Heart left ventricle (tissue), 16 donors: ENCODE measurements at regions not wholly inside any gene's neighbourhood (a gene's known extent, or its start where the extent isn't known, plus 50 kb on each side); places are given as distances from the start of the nearest gene placed in this dataset.

Experiments
- ATAC-seq, 4 donors: fragments of 200-7000 bp; cut with Tn5 transposase; one replicate each; pipeline ENCODE4 v1.9.1; 2020 to 2022; ENCODE audit warnings: moderate library complexity in 4 of 4, mild to moderate bottlenecking in 3 of 4, moderate number of reproducible peaks in 1 of 4
- DNase-seq, 5 donors: peaks; one replicate each; pipeline ENCODE4 v3.0.0-alpha.2; 2020
- H3K27ac ChIP-seq, 12 donors: fragments of 200-600 bp; sonication (generic) in 4 of 12; one replicate each; pipeline versions ENCODE4 v1.5.0 to v1.8.0; 2016 to 2022; ENCODE audit warnings: mild to moderate bottlenecking in 2 of 12
- H3K27me3 ChIP-seq, 9 donors: fragments of 200-600 bp; sonication (generic) in 2 of 9; one replicate each; pipeline versions ENCODE4 v1.5.1 to v1.8.0; 2016 to 2022; ENCODE audit warnings: mild to moderate bottlenecking in 3 of 9
- H3K36me3 ChIP-seq, 9 donors: fragments of 200-600 bp; sonication (generic) in 2 of 9; one replicate each; pipeline versions ENCODE4 v1.5.0 to v1.8.0; 2018 to 2022; ENCODE audit warnings: mild to moderate bottlenecking in 2 of 9
- H3K4me1 ChIP-seq, 12 donors: fragments of 200-600 bp; sonication (generic) in 4 of 12; one replicate each; pipeline versions ENCODE4 v1.5.0 to v1.8.0; 2016 to 2022; ENCODE audit warnings: mild to moderate bottlenecking in 3 of 12
- H3K4me3 ChIP-seq, 12 donors: fragments of 200-600 bp; sonication (generic) in 4 of 12; one replicate each; pipeline versions ENCODE4 v1.5.0 to v1.8.0; 2017 to 2022; ENCODE audit warnings: mild to moderate bottlenecking in 9 of 12, moderate library complexity in 4 of 12
- H3K9me3 ChIP-seq, 12 donors: fragments of 200-600 bp; sonication (generic) in 4 of 12; one replicate each; pipeline versions ENCODE4 v1.5.0 to v1.8.0; 2016 to 2022; ENCODE audit warnings: mild to moderate bottlenecking in 1 of 12
- POLR2A ChIP-seq, 2 donors: fragments of 450-650 bp; IDR thresholded peaks; one replicate each; pipeline ENCODE4 v1.6.1; 2017; ENCODE audit warnings: antibody characterized with exemption in 2 of 2, mild to moderate bottlenecking in 2 of 2, moderate library complexity in 2 of 2
- WGBS, 4 donors: extraction: QIAGEN DNeasy Blood & Tissue Kit in 2 of 4; methylation state at CpG; one replicate each; pipeline versions ENCODE4 v1.1.5 to v1.1.7; 2013 to 2018; 5-methylcytosine and 5-hydroxymethylcytosine counted together
- intact Hi-C, 10 donors: fragments of 100-400 bp; cut with DNase I; formaldehyde crosslinking; loops; one replicate each; pipeline versions ENCODE4 v1.11.1 to v1.14.2; 2022
- TF ChIP-seq, protein P1 (sequence below), 12 donors: fragments of 200-600 bp; sonication (generic) in 4 of 12; IDR thresholded peaks; one replicate each; pipeline versions ENCODE4 v1.5.0 to v1.8.0; 2018 to 2022; ENCODE audit warnings: antibody characterized with exemption in 12 of 12, mild to moderate bottlenecking in 5 of 12
- donor health status: ischemic (EF 13 %, LVEDD 7.1; RV severe dilation, severe dysfunction).
- donor health status: healthy with polysubstance abuse.
- donor health status: DM: no; HTN: yes; CAD: no.
- donor health status: DM: no; HTN: no; CAD: no.
- donor health status: ischemic (EF 25% LVEDD 6.9; RV normal size, moderate dysfunction).
- donor health status: ischemic (EF 25% LVEDD 5.7; RV mildly dilated, moderate dysfunction).
- donor health status: healthy.
- donor health status: DM: yes; HTN: yes; CAD: no.
- donor health status: ischemic (EF 35%, LVEDD 5.7; RV mildly dilated, moderate dysfunction).
- donor health status: nonischemic (EF 11% LVEDD 7.7; RV severe dilation, severe dysfunction).
- donor health status: DM: yes; HTN: yes; CAD: no.
- donor health status: PGD.
- donor health status: ischemic (EF 29% LVEDD 5.4; RV normal size, mild dysfunction).
- donor health status: nonischemic (EF 23%, LVEDD 6.1; RV moderate dilation, normal function).

DNA sequence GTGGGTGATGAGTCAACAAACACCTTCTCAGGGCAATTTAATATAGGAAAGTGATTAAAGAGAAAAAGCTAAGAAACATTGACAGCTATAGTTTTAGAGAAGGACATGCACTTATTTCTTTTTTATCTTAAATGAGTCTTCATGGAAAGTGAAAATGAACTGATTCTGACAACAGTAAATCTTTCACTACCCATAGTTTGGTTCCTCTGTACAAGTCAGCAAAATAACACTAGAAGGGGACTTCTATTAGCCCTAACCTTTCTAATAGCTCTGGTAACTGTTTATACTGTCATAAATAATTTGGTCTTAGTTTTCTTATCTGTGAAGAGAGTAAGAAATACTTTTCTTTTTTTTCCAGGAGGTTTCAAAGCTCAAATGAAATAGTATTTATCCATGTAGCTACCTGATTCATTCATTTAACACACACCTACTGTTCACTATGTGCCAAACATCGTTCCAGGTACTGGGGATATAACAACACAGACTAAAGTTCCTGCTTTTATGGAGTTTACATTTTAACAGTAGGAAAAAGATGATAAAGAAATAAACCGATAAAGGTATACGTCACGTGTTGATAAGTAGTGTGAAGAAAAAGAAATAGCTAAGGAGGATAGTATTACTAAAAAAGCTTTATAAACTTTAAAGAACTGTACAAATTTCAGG is 148.2 kb downstream of the PCSK1 start:
- DNase-seq (no peak), ATAC-seq (no peak)
- TF ChIP-seq, protein P1, sequence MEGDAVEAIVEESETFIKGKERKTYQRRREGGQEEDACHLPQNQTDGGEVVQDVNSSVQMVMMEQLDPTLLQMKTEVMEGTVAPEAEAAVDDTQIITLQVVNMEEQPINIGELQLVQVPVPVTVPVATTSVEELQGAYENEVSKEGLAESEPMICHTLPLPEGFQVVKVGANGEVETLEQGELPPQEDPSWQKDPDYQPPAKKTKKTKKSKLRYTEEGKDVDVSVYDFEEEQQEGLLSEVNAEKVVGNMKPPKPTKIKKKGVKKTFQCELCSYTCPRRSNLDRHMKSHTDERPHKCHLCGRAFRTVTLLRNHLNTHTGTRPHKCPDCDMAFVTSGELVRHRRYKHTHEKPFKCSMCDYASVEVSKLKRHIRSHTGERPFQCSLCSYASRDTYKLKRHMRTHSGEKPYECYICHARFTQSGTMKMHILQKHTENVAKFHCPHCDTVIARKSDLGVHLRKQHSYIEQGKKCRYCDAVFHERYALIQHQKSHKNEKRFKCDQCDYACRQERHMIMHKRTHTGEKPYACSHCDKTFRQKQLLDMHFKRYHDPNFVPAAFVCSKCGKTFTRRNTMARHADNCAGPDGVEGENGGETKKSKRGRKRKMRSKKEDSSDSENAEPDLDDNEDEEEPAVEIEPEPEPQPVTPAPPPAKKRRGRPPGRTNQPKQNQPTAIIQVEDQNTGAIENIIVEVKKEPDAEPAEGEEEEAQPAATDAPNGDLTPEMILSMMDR (IDR thresholded peaks at IDR 0.05), result no peak
- TF ChIP-seq POLR2A (IDR thresholded peaks at IDR 0.05), result no peak
- Histone ChIP-seq H3K4me3 (no peak overlapping the region), H3K4me1 (peaks cover 0 to 8% (median 0%) of the 10 kb centered on the region in 12 donors), H3K36me3 (no peaks in the 10 kb centered on the region), H3K9me3 (peaks cover 0 to 6% (median 0%) of the 10 kb centered on the region in 12 donors), H3K27me3 (no peaks in the 10 kb centered on the region), H3K27ac (no peak overlapping the region)
- WGBS, 4 donors, result 90 to 94% (median 91%) methylated on average over 4 of the region's 4 CpGs
- intact Hi-C loops, result no loop called here

DNA sequence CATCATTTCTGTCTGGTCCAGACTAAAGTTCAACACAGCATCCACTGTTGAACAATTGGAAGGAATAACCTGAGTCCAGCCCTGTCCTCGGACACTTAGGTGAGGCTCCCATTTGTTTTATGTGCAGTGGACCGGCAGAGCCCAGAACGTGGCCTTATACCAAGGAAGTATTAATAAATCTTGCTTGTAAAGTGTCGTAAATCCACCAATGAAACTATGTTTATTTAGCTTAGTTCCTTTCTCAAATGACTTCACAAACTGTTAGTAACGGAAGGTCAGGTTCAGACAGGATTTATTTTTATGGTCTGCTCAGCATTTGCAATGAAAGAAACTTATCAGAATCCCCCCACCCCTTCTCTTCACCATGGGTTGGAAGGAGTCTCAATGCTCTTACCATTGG is 149.5 kb downstream of the PCSK1 start:
- no peak for TF ChIP-seq POLR2A (IDR thresholded peaks at IDR 0.05)
- TF ChIP-seq, protein P1 (IDR thresholded peaks at IDR 0.05), result no peak
- Histone ChIP-seq H3K4me3 (no peak overlapping the region), H3K36me3 (no peaks in the 10 kb centered on the region), H3K4me1 (peaks cover 0 to 10% (median 0%) of the 10 kb centered on the region in 12 donors), H3K27ac (no peak overlapping the region), H3K27me3 (no peaks in the 10 kb centered on the region), H3K9me3 (no peaks in the 10 kb centered on the region)
- intact Hi-C loops, result no loop called here
- ATAC-seq (no peak), DNase-seq (no peak)
- 82 to 90% (median 88%) methylated on average over 5 of the region's 5 CpGs for WGBS, 4 donors

DNA sequence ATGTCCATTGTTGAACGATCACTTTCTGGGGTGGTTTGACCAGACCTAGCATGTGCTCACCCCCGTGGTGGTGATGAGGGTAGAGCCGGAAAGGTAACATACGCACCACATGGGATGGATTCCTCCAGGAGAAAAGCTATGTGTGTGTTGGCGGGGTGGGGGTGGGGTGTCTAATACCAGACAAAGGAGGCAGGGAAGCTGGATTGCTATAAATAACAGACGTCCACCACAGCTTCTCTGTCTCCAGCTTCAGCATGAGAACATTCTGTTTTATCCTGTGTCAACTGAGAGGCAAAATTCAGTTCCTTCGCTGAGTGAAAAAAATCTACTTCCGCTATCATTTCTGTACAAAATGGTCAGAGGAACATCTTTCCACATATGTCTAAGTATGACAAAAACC is 151.0 kb downstream of the PCSK1 start:
- 75 to 80% (median 77%) methylated on average over 8 of the region's 8 CpGs for WGBS, 4 donors
- Histone ChIP-seq H3K4me1 (peaks cover 0 to 12% (median 0%) of the 10 kb centered on the region in 12 donors), H3K9me3 (no peaks in the 10 kb centered on the region), H3K36me3 (no peaks in the 10 kb centered on the region), H3K4me3 (no peak overlapping the region), H3K27ac (peak overlapping the region in 5 of 12 donors; percentile 2 to 55 (median 33)), H3K27me3 (no peaks in the 10 kb centered on the region)
- intact Hi-C loops, result no loop called here
- ATAC-seq (peak; percentile 44 to 85 (median 76)), DNase-seq (peak in 2 of 5 donors; percentile 30 to 32)
- TF ChIP-seq, protein P1 (IDR thresholded peaks at IDR 0.05), result no peak
- no peak for TF ChIP-seq POLR2A (IDR thresholded peaks at IDR 0.05)

DNA sequence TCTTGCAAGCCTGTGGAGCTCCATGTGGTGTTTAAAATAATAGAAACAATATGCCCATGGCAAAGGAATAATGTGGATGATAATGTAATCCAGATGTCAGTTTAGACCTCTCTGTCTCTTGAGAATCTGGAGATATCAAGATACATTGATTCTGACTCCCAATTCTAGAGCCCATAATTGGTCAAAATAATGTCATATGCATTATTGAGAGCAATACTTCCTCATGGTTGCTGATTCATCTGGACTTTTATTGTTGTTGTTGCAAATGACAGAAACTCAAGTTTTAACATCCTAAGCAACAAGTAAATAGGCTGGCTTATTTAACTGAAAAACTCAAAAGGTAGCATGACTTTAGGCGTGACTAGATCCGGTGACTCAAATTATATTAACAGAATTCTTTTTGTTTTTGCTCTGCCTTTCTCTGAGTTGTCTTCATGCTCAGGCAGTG is 152.1 kb downstream of the PCSK1 start:
- intact Hi-C loops, result no loop called here
- H3K27ac ChIP-seq, result no peak overlapping the region
- no peaks in the 10 kb centered on the region for H3K27me3 ChIP-seq
- H3K4me3 ChIP-seq, result no peak overlapping the region
- H3K9me3 ChIP-seq, result no peaks in the 10 kb centered on the region
- WGBS, 4 donors, result 67 to 97% (median 82%) methylated on average over 2 of the region's 2 CpGs
- ATAC-seq, result no peak
- peaks cover 0 to 12% (median 0%) of the 10 kb centered on the region in 12 donors for H3K4me1 ChIP-seq
- DNase-seq, result no peak
- H3K36me3 ChIP-seq, result no peaks in the 10 kb centered on the region
- TF ChIP-seq, protein P1 (IDR thresholded peaks at IDR 0.05), result no peak
- TF ChIP-seq POLR2A (IDR thresholded peaks at IDR 0.05), result no peak
